ENCODE measurements at regions not wholly inside any gene's neighbourhood (a gene's known extent, or its start where the extent isn't known, plus 50 kb on each side); places are given as distances from the start of the nearest gene placed in this dataset.
A peak's percentile ranks its signal among the peaks of the same experiment; 100 is the strongest.
"Not testable (repeated sequence)": the region's sequence is repeated elsewhere in the genome, so short reads cannot be mapped to it uniquely, and the experiment has no call there.

GRCh38 chr17:5747964-5748363, 163.7 kb upstream of the NLRP1 start:
- no peak for DNase-seq (ENCODE audit: low spot score)

GRCh38 chr17:5753421-5753820, 169.1 kb upstream of the NLRP1 start:
- DNase-seq (ENCODE audit: low spot score) = no peak

GRCh38 chr17:5757314-5757907, 173.1 kb upstream of the NLRP1 start:
- no peak for DNase-seq (ENCODE audit: low spot score)

GRCh38 chr17:5758651-5759050, 174.3 kb upstream of the NLRP1 start:
- DNase-seq (ENCODE audit: low spot score) = peak; percentile 59

GRCh38 chr17:5759501-5759925, 175.2 kb upstream of the NLRP1 start:
- no peak for DNase-seq (ENCODE audit: low spot score)

GRCh38 chr17:5762191-5762590, 177.9 kb upstream of the NLRP1 start:
- no peak for DNase-seq (ENCODE audit: low spot score)

GRCh38 chr17:5763595-5764306, 179.4 kb upstream of the NLRP1 start:
- no peak for DNase-seq (ENCODE audit: low spot score)

GRCh38 chr17:5769593-5770354, 185.5 kb upstream of the NLRP1 start:
- no peak for DNase-seq (ENCODE audit: low spot score)

GRCh38 chr17:5770441-5771270, 186.3 kb upstream of the NLRP1 start:
- DNase-seq (ENCODE audit: low spot score) = no peak

- not testable (repeated sequence) for DNase-seq (ENCODE audit: low spot score)
Measured at GRCh38 chr17:5771271-5771577, 186.9 kb upstream of the NLRP1 start.

- not testable (repeated sequence) for DNase-seq (ENCODE audit: low spot score)
Measured at GRCh38 chr17:5772017-5772416, 187.7 kb upstream of the NLRP1 start.

GRCh38 chr17:5772720-5773119, 188.4 kb upstream of the NLRP1 start:
- DNase-seq (ENCODE audit: low spot score) = no peak

GRCh38 chr17:5773816-5774360, 189.6 kb upstream of the NLRP1 start:
- DNase-seq (ENCODE audit: low spot score) = no peak

GRCh38 chr17:5775098-5775497, 190.8 kb upstream of the NLRP1 start:
- no peak for DNase-seq (ENCODE audit: low spot score)

GRCh38 chr17:5780476-5780875, 196.2 kb upstream of the NLRP1 start:
- DNase-seq (ENCODE audit: low spot score) = no peak

- no peak for DNase-seq (ENCODE audit: low spot score)
Measured at GRCh38 chr17:5781236-5781927, 197.1 kb upstream of the NLRP1 start.

GRCh38 chr17:5783269-5783668, 199.0 kb upstream of the NLRP1 start:
- DNase-seq (ENCODE audit: low spot score) = no peak

GRCh38 chr17:5783851-5784250, 199.5 kb upstream of the NLRP1 start:
- DNase-seq (ENCODE audit: low spot score) = no peak

- DNase-seq (ENCODE audit: low spot score) = no peak
Measured at GRCh38 chr17:5784791-5785190, 200.5 kb upstream of the NLRP1 start.

- DNase-seq (ENCODE audit: low spot score) = no peak
Measured at GRCh38 chr17:5785338-5785737, 201.0 kb upstream of the NLRP1 start.

GRCh38 chr17:5785867-5786509, 201.7 kb upstream of the NLRP1 start:
- peak; percentile 0 for DNase-seq (ENCODE audit: low spot score)

Data from NAMALWA (cell line).